ENCODE measurements at regions not wholly inside any gene's neighbourhood (a gene's known extent, or its start where the extent isn't known, plus 50 kb on each side); places are given as distances from the start of the nearest gene placed in this dataset.

DNA sequence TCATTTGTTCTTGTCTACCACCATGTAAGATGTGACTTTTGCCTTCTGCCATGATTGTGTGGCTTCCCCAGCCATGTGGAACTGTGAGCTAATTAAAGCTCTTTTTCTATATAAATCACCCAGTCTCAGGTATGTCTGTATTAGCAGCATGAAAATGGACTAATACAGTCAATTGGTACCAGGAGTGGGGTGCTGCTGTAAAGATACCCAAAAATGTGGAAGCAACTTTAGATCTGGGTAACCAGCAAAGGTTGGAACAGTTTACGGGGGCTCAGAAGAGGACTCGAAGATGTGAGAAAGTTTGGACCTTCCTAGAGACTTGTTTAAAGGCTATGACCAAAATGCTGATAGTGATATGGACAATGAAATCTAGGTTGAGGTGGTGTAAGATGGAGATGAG, 488.9 kb downstream of the ISL1 start:
- TF ChIP-seq, protein P1, sequence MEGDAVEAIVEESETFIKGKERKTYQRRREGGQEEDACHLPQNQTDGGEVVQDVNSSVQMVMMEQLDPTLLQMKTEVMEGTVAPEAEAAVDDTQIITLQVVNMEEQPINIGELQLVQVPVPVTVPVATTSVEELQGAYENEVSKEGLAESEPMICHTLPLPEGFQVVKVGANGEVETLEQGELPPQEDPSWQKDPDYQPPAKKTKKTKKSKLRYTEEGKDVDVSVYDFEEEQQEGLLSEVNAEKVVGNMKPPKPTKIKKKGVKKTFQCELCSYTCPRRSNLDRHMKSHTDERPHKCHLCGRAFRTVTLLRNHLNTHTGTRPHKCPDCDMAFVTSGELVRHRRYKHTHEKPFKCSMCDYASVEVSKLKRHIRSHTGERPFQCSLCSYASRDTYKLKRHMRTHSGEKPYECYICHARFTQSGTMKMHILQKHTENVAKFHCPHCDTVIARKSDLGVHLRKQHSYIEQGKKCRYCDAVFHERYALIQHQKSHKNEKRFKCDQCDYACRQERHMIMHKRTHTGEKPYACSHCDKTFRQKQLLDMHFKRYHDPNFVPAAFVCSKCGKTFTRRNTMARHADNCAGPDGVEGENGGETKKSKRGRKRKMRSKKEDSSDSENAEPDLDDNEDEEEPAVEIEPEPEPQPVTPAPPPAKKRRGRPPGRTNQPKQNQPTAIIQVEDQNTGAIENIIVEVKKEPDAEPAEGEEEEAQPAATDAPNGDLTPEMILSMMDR (IDR thresholded peaks at IDR 0.05), result no peak
- no peak for FAIRE-seq
- 41 to 69% methylated on average over 2 of the region's 2 CpGs for WGBS, 2 donors

DNA sequence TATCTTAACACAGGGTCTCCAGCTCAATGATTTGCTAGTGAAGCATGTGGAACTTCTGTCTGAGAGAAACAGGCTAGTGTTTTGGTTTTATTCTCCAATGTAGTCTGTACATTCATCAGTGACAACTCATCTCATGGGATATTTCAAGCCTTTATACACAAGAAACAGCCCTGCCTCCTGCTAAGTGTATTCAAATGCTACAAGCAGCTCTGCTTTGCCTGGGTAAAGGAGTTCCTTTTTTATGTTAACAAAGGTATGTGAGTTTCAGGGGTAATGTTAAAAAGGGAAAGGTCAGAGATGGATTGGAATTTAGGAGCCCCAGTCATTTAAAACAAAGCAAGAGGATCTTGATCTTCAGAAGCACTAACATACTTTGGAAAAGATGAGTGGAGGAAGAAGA, 498.7 kb downstream of the ISL1 start:
- no peak for ATAC-seq
- Histone ChIP-seq H3K4me1 (no peaks in the 10 kb centered on the region), H3K9me3 (no peaks in the 10 kb centered on the region), H3K4me3 (no peak overlapping the region), H3K36me3 (no peaks in the 10 kb centered on the region), H3K27me3 (no peaks in the 10 kb centered on the region), H3K27ac (no peak overlapping the region)
- TF ChIP-seq, protein P1 (IDR thresholded peaks at IDR 0.05), result no peak
- intact Hi-C loops (cut with DNase I), result no loop called here
- DNase-seq, result no peak
- no peak for FAIRE-seq

More for the DNA sequence above, 488.9 kb downstream of the ISL1 start:
- intact Hi-C loops (cut with DNase I), result no loop called here
- DNase-seq, result no peak
- no peak overlapping the region for H3K4me3 ChIP-seq
- H3K36me3 ChIP-seq, result no peaks in the 10 kb centered on the region
- no peaks in the 10 kb centered on the region for H3K4me1 ChIP-seq
- H3K9me3 ChIP-seq, result peaks cover 0 to 6% (median 0%) of the 10 kb centered on the region in 4 donors
- H3K27me3 ChIP-seq, result no peaks in the 10 kb centered on the region
- ATAC-seq, result no peak
- H3K27ac ChIP-seq, result no peak overlapping the region

DNA sequence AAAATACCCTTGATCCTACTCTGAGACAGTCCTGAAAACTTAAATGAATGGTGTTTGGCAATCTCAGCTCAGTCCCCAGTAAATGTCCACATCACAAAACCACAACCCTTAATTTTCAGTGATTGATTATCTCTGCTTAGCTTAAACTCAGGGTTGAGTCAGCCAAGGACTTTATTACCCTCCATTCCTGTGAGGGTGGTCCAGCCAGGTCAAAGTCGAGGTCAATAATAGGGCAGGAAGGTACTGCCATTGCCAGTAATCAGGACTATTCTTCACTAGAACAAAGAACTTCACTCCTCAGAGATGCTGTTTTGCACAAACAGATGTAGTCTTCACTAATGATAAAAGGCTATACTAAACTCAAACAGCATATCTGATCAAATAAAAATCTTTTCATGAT, 499.4 kb downstream of the ISL1 start:
- ATAC-seq, result no peak
- H3K4me1 ChIP-seq, result no peaks in the 10 kb centered on the region
- FAIRE-seq, result no peak
- 10 to 20% methylated on average over 1 of the region's 1 CpG for WGBS, 2 donors
- H3K27me3 ChIP-seq, result no peaks in the 10 kb centered on the region
- no peaks in the 10 kb centered on the region for H3K9me3 ChIP-seq
- no peak overlapping the region for H3K27ac ChIP-seq
- intact Hi-C loops (cut with DNase I), result no loop called here
- TF ChIP-seq, protein P1 (IDR thresholded peaks at IDR 0.05), result no peak
- no peak for DNase-seq
- H3K36me3 ChIP-seq, result no peaks in the 10 kb centered on the region
- H3K4me3 ChIP-seq, result no peak overlapping the region

DNA sequence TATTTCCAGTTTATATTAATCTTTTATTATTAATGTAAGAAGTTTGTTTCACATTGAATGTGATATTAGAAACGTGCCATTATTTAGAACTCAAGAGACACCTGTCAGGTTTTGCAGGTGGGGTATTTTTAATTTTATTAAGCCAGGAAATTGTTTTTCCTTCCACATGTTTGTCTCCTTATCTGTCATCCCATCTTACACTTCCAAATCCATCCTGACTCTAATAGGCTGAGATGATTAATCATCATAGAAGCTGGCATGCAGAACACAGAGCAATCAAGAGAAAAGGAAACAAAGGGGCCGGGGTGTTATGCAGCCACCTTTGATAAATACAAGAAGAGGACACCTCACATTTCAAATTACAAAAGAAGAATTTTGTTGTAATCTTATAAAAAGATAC, 506.5 kb downstream of the ISL1 start:
- TF ChIP-seq, protein P1 (IDR thresholded peaks at IDR 0.05), result no peak
- Histone ChIP-seq H3K4me3 (no peak overlapping the region), H3K27ac (no peak overlapping the region), H3K27me3 (no peaks in the 10 kb centered on the region), H3K9me3 (no peaks in the 10 kb centered on the region), H3K4me1 (no peaks in the 10 kb centered on the region), H3K36me3 (no peaks in the 10 kb centered on the region)
- ATAC-seq, result no peak
- DNase-seq, result no peak
- WGBS, 2 donors, result 24 to 30% methylated on average over 2 of the region's 2 CpGs
- FAIRE-seq, result no peak
- intact Hi-C loops (cut with DNase I), result no loop called here

DNA sequence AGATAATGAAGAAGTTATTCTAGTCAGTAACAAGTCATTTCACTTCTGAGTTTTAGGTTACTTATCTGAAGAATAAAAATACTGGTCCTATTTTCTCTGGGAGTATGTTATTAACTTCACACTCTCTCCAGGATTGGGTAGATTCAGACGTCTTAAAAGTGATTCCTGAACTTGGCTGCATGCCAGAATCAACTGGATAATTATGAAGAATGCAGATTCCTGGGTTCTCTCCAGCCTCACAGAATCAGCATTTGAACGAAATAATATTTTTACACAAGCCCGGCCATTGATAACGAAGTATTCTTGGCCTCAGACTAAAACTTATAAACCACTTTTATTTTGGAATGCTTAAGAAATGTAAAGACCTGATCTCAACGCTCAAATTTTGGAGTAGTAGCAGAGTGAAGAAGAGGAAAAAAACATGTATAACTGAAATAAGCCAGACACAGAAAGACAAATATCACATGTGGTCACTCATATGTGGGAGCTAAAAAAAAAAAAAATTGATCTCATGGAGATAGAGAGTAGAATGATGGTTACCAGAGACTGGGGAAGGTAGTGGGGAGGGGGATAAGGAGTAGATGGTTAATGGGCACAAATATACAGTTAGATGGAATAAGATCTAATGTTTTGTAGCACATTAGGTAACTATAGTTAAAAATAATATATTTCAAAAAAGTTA, 507.3 kb downstream of the ISL1 start:
- H3K27me3 ChIP-seq, result no peaks in the 10 kb centered on the region
- H3K27ac ChIP-seq, result no peak overlapping the region
- TF ChIP-seq, protein P1 (IDR thresholded peaks at IDR 0.05), result no peak
- DNase-seq, result no peak
- ATAC-seq, result no peak
- 39 to 56% methylated on average over 5 of the region's 5 CpGs for WGBS, 2 donors
- H3K4me1 ChIP-seq, result no peaks in the 10 kb centered on the region
- H3K4me3 ChIP-seq, result no peak overlapping the region
- no peak for FAIRE-seq
- intact Hi-C loops (cut with DNase I), result no loop called here
- H3K9me3 ChIP-seq, result no peaks in the 10 kb centered on the region
- H3K36me3 ChIP-seq, result no peaks in the 10 kb centered on the region

Measured in pancreas (tissue), 10 donors.